GM18909 (cell line): ENCODE measurements at regions not wholly inside any gene's neighbourhood (a gene's known extent, or its start where the extent isn't known, plus 50 kb on each side); places are given as distances from the start of the nearest gene placed in this dataset.

Source experiments
- ATAC-seq: cut with Tn5 transposase; IDR thresholded peaks from one replicate; pipeline ENCODE4 v1.9.1; 2021; ENCODE audit warnings: mild to moderate bottlenecking; ENCODE audit not compliant: unreplicated experiment, poor library complexity

DNA sequence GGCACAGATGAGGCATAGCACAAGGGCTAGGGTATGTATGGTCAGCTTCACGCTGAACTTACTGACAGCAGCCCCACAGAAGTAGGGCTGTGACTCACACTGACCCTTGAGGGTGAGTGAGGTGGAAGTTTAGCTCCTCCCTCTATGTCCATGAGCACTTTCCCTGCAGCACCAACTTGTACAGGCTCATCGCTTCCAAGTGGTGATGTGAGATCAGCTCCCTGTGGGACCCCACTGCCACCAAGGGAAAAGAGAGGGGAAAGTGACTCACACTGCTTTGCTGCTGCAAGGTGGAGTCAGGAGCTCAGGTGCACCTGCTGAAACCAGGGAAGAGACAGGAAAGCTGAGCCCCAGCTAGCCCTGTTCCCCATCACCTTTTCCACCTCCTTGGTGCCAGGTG lies 91.5 kb downstream of the TEX51 start:
- ATAC-seq, result no peak

DNA sequence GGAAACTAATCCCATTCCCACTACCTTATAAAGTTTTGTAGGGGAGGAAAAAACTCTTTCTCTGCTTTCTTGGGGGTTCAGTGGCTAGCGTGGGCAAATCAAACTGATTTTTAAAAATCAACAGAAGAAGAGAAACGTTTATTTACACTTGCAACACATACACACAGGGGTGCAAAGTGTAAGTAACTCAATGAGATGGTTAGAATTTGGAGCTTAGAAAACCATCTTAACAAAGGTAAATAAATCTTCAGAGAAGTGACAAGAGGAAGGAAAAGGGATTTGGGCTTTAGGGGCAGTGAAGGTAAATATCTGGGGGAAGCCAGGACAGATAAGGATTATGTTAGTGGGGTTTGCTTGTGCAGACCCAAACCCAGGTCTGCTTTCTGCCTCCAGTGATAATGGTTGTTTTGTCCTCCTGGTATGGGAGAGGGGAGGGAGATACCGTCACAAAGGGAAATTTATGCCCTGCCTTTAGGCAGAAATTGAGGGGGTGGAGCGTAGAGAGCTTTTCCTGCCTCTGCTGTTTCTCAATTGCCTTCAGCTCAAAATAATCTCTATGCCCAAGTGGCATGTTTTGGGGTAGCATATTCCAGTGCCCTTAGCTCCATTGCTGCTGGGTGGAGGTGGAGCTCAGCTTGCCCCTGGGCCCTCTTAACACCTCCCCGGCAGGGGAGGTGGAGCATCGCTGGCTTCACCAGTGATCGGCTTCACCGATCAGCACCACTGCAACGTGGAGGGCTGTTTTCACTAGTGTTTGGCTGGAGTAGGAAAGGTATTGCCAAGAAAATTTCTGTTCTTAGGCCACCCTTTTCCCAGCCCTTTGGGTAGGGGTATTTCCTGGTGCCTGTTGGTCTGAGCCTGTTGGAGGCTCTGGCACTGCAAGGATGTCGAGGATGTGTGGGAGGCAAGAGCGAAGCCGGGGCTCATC lies 92.2 kb downstream of the TEX51 start:
- no peak for ATAC-seq

DNA sequence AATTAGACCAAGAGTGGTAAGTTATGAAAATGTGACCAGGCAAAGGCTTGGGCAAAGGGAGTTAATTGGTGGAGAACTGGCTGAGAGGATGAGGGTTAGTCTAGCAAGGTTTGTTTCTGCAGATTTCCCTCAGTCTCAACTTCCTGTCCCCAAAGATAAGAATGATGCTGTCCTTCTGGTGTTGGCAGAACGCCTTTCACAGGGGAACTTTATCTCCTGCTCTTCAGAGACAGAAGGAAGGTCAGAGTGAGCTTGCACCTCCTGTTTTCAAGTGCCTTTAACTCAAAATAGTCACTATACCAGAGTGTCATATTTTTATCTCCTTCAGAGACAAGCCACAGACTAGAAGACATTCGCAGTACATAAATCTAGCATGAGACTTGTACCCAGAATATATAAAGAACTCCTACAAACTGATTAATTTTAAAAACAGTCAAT lies 95.7 kb downstream of the TEX51 start:
- ATAC-seq, result no peak

DNA sequence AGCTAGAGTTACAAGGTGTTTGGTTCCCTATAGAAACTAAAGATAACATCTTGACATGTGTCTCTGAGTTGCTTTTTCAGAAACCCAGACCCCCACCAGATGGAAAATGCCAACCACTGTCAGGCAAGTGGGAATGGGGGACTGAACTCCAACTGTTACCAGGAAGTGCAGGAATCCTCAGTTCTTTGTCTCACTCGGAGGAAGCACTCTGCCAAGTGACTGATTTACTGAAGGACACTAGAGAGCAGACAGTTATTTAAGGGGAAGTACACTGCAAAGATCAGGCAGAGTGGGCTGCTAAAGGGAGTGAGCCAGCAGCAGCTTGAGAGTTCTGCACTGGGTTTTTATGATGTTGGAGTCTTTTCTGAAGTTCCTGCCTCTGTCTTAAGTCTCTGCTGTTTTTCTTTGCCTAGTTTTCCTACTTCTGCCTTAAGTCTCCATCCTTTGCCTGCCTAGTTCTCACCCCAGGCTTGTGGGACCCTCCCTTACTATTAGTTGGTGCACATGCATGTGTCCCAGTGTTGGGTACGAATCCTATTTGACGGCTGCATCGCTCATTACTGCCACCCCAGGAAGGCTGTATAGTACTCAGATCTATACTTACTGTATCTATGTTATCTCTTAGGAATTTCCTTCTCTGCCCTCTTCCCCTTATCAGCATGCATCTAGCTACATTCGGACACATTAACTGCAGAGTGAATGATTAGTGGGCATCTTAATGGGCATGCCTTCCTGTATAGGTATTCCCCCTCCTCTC lies 97.1 kb downstream of the TEX51 start:
- ATAC-seq, result no peak

DNA sequence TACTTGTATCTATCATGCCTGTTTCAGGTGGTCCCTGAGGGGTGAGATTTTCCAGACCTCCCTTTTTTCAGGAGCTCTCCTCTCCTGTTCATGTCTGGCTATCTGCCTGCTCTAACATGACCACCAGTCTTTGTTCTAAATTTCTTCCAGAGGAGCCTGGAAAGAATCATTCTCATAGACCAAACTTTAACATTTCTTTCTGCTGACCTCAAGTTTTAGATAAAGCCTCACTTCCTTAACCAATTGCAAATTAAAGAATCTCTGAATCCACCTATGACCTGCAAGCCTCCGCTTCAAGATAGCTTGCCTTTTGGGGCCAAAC lies 97.6 kb downstream of the TEX51 start:
- ATAC-seq, result no peak
